HG02852 (cell line): ENCODE measurements at regions not wholly inside any gene's neighbourhood (a gene's known extent, or its start where the extent isn't known, plus 50 kb on each side); places are given as distances from the start of the nearest gene placed in this dataset.

ENCODE experiments used
- ATAC-seq: cut with Tn5 transposase; IDR thresholded peaks from one replicate; pipeline ENCODE4 v1.9.1; 2021; ENCODE audit warnings: mild to moderate bottlenecking, moderate library complexity; ENCODE audit not compliant: unreplicated experiment

- ATAC-seq = no peak
Measured at GRCh38 chr2:8045081-8045614, 636.7 kb upstream of the ID2 start.

DNA sequence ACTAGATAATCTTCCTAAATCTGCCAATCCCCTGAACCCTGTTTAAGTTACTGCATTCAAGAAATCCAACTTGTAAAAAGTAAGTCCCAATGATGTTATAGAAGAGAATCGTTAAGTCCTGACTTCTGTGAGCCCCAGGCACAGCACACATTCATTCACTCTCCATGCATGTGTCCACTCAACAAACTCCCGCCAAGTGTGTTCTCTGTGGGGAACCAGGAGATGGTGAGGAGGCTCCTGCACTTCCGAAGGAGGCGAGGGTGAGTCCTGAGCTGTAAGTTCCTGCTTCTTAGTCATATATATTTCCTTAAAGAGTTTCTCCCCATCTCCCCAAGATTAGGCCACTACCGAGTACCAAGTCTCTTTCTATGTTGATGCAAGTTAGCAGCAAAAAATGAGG lies 635.0 kb upstream of the ID2 start:
- no peak for ATAC-seq

DNA sequence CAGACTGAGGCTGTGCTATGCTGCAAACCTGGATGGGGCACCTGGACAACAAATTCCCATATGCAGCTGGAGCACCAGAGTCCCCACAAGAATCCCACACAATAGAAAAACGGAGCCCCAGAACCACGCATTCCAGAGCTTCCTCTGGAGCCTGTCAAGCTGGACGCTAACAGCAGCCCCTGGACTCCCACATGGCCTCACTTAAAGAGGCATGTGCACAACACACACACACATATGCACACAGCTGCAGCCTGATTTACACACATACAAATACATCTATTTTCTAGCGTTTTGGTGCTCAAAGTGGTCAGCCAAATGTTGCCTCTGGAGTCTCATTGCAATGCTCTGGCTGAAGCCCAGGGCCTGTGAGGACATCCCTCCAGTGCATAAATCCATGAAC lies 632.7 kb upstream of the ID2 start:
- no peak for ATAC-seq

DNA sequence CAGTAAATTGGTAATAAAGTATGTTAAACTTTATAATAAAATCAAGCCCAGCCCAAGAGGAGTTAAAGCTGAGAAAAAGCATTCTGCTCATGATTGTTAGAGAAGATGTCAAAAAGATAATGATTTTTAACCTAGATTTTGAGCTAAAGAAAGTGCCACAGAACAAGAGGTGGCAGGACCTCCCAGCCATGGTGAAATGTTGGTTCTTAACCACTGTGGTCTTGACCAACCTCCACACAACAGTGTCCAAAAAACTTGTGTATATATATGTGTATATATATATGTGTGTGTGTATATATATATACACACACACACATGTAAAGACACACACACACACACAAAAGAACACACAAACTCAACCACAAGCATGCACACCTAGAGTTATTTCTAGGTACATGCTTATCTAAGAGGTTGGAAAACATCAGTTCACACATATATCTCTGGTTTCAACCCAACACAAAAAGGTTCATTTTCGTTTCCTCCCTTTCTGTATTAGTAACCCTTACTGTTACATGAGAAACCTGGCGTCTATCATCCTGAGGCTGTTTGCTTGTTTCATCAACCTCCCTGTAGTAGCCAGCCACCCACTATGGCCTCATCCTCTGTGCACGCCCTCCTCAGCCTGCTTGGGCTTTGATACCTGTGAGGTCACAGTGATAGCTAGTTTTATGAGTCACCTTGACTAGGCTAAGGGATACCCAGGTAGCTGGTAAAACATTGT lies 631.8 kb upstream of the ID2 start:
- peak; percentile 97 for ATAC-seq

GRCh38 chr2:8053216-8053615 lies 628.6 kb upstream of the ID2 start:
- ATAC-seq = no peak

DNA sequence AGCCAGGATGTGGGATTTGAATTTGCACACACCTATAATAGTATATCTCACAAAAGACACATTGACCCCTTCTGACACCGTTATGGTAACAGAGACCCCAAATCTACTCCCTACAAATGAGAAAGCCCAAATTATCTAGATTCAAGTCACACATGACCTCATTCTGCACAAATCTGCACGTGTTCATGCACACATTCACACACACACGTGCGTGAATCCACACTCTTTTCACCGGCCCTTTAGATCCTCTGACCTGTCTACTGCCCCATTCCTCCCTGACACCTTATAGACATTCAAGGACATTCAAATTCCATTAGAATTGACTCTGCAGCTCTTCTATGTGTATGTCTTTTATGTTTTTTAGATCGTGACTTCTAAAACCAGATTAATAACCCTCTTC lies 627.8 kb upstream of the ID2 start:
- ATAC-seq = no peak

DNA sequence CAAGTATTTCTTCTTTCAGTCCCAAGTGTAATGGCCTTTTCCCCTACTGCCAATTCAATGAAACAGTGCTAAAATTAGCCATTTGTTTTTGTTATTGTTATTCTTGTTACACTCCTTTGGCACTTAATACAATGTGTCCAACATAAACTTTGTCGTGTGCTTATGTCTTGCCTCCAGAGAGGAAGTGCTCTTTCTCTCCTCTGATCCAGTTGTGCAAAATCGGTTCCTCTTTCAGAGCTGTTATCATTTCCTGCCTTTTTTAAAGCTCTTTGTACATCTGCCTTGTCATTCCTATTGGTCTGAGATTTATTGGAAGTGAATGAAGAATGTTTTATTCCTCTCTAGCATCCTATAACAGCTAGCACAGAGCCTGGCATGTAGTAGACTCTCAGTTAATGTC lies 623.2 kb upstream of the ID2 start:
- no peak for ATAC-seq

DNA sequence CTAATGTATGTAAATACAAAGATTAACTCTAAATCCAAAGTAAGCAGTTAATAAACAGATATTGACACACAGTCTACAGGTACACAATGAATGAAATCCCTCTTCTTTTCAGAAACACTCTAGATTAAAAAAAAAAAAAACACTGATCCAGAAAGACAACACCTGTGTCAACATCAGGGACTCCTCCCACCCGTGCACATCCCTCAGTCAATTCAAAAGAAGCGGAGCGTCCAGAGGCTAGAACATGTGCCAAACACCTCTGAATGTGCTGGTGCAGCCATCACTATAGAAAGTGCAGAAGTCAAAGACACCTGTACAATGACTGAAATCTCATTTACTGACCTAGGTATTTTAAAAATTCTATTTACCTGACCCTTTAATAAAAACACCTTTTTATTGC lies 622.6 kb upstream of the ID2 start:
- no peak for ATAC-seq

DNA sequence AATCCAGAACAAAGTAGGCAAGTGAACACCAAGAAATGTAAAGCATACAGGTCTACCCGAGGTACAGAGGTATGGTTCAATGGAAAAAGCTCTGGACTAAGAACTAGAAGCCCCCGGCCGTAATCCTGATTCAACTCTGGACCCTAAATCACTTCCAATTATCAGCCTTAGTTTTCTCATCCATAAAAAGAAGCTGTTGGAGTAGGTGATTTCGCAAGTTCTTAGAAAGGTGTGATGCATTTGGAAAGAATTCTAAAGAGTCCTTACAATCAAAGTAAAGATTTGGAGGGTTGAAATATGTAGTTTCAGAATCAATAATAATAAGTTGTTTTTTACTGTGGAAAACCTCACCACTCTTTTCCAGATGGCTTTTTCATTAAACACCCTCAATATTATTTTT lies 622.1 kb upstream of the ID2 start:
- ATAC-seq = no peak

- no peak for ATAC-seq
Measured at GRCh38 chr2:8061219-8061618, 620.6 kb upstream of the ID2 start.

DNA sequence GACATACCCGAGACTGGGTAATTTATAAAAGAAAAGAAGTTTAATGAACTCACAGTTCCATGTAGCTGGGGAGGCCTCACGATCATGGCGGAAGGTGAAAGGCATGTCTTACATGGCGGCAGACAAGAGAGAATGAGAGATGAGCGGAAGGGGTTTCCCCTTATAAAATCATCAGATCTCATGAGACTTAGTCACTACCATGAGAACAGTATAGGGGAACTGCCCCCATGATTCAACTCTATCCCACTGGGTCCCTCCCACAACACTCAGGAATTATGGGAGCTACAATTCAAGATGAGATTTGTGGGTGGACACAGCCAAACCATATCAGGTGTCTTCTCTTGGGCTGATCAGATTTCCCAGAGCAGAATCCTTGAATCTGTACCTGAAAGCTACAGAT lies 617.3 kb upstream of the ID2 start:
- no peak for ATAC-seq

GRCh38 chr2:8065191-8065590 lies 616.7 kb upstream of the ID2 start:
- no peak for ATAC-seq

GRCh38 chr2:8067784-8068336 lies 614.0 kb upstream of the ID2 start:
- ATAC-seq = no peak

DNA sequence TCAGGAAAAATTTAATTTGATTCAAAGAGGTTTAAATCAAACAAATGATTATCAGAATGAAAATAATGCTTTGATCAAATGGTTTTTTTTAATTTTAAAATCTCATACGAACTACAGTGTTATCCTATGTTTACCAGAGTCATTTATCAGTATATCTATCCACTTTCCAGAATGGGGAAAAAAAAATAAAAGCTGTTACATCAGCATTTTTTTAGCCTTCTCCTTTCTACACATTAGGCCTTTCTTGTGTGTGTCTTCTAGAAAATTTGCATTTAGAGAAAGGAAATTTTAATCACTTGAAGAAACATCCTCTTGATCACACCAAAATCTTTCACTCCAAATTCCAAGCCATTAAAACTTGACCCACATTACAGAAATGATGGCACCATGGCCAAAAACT lies 608.9 kb upstream of the ID2 start:
- no peak for ATAC-seq

- ATAC-seq = no peak
Measured at GRCh38 chr2:8073916-8074315, 607.9 kb upstream of the ID2 start.

DNA sequence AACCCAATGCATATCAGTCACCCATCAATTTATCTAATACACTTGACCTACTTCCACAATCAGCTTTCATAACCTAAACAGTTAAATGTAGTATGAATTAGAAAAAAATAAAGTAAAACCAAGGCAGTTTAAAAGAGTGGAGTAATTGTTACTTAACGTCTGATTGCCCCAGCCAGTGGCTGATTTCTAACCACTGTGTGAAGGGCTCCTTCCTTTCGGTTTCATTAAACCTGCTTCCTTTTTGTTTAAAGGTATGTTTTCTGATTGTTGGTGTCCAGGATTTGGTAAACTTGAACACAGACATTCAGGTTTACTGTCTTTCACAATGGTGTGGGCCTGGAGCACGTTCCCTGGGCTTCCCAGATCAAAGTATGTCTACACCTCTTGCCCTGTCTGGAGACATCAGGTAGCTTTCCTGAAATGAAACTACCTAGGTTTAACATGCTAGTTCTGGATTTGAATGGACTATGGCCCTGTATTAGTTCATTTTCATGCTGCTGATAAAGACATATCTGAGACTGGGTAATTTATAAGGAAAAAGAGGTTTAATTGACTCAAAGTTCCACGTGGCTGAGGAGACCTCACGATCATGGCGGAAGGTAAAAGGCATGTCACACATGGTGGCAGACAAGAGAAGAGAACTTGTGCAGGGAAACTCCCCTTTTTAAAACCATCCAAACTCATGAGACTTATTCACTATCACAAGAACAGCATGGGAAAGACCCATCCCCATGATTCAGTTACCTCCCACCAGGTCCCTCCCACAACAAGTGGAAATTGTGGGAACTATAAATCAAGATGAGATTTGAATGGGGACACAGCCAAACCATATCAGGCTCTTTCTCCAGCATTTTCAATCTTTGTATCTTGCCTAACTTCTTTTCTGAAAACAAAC lies 605.2 kb upstream of the ID2 start:
- no peak for ATAC-seq

GRCh38 chr2:8078705-8079104 lies 603.2 kb upstream of the ID2 start:
- no peak for ATAC-seq

GRCh38 chr2:8080063-8080462 lies 601.8 kb upstream of the ID2 start:
- ATAC-seq = no peak

DNA sequence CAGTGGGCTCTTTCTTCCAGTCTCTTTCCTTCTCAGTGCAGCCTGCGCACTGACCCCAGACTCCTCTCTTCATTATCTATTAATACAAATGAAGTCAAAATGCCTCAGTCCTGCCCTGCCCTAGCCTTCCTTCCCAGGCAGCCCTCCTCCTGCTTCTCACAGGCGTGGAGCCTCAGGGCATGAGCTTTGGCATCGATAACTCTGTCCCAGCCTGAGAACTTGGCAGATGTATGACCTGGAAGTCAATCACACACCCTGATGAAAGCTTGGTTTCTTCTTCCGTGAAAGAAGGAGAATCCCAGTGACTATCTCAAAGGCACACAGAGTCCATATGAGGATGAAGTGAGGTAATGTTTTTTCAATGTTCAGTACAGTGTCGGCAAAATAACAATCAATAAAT lies 600.7 kb upstream of the ID2 start:
- no peak for ATAC-seq

DNA sequence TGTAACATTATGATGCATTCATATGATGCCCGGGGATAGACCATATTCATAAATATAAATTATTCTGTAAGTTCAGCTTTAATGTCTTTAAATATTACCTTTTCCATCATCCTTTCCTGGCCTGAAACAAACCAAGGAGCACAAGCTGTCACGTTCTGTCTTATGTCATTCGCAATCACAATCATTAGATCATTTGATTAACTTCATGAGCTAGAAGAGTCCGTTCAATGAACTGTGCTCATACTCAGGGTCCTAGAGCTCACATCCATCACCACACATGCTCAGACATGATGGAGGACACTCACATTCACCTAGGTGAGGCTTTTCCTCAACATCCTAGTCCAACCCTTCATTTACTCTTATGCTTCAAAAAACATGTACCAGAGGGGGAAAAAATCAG lies 599.0 kb upstream of the ID2 start:
- no peak for ATAC-seq

- no peak for ATAC-seq
Measured at GRCh38 chr2:8086357-8086756, 595.5 kb upstream of the ID2 start.
